EL (cell line): ENCODE measurements at regions not wholly inside any gene's neighbourhood (a gene's known extent, or its start where the extent isn't known, plus 50 kb on each side); places are given as distances from the start of the nearest gene placed in this dataset.
"Not testable (repeated sequence)": the region's sequence is repeated elsewhere in the genome, so short reads cannot be mapped to it uniquely, and the experiment has no call there.

Experiments used
- DNase-seq: peaks from one replicate; pipeline ENCODE4 v3.0.0-alpha.2; 2016

GRCh38 chr7:120163449-120163848 is 109.5 kb upstream of the KCND2 start:
- no peak for DNase-seq

DNA sequence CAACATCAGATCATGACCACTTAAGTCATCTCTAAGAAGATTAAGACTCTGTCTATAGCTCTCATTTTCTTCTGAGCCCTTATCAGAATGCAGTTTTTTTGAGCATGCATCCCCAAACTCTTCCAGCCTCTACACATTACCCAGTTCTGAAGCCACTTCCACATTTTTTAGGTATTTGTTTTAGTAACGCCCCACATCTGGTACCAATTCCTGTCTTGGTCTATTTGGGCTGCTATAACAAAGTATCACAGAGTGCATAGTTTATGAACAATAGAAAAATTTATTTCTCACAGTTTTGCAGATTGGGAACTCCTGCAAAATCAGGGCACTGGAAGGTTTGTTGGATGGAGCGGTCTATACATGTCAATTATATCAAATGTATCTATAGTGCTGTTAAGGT is 107.7 kb upstream of the KCND2 start:
- DNase-seq, result no peak

GRCh38 chr7:120168066-120168465 is 104.9 kb upstream of the KCND2 start:
- no peak for DNase-seq

GRCh38 chr7:120169996-120170783 is 102.8 kb upstream of the KCND2 start:
- no peak for DNase-seq

- DNase-seq, result no peak
Observed at GRCh38 chr7:120170834-120171233, 102.1 kb upstream of the KCND2 start.

GRCh38 chr7:120171406-120171805 is 101.6 kb upstream of the KCND2 start:
- DNase-seq, result no peak

DNA sequence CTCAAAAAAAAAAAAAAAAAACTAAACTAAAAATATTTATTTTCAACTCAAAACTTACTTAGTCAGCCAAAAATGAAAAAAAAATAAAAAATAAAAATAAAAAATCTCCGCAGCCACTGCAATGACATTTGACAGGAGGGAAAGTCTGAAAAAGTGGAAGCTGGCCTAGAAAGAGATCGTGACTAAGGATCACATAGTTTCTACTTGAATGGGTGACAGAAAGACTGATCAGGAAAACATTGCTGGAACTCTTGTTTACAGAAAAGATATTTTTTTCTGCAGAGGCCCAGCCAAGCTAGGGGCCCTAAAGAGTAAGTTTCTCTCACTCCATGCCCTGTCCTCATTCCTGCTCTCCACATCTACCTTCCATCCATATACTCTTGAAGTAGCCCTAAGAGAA is 92.8 kb upstream of the KCND2 start:
- DNase-seq, result no peak

DNA sequence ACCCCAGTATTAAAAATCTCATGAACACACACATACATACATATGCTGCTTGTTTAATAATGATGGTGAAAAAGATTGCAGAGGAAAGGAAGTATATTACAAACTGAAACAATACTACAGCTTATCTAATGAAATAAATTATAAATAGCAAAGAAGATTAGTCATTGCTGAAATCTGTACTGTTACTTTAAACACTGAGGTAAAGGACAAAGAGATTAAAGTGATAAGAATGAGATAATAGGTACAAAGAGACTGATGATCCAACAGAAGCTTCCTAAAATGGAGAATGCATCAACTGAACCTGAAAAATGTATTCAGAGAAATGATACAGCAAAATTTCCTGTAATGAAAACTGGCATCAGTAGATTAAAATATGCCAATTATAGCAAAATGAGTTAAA is 91.5 kb upstream of the KCND2 start:
- no peak for DNase-seq

- DNase-seq, result no peak
Observed at GRCh38 chr7:120184866-120185265, 88.1 kb upstream of the KCND2 start.

- DNase-seq, result no peak
Observed at GRCh38 chr7:120185940-120186682, 86.9 kb upstream of the KCND2 start.

DNA sequence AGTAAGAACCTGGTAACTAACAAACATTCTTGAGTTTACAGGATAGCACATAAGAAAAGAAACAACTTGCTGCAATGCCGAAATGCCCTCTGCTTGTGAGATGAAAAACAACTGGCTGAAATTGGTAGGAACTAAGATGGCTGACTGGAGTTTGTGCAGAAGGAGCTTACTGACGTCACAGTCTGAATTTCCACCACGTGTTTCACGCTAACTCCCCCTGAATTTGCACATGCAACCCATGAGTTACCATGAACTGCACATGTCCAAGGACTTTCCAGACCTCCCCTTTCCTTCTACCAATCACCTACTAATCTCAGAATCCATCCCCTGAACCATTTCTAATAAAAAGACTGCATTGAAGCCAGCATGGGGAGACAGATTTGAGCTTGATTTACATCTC is 86.3 kb upstream of the KCND2 start:
- no peak for DNase-seq

DNA sequence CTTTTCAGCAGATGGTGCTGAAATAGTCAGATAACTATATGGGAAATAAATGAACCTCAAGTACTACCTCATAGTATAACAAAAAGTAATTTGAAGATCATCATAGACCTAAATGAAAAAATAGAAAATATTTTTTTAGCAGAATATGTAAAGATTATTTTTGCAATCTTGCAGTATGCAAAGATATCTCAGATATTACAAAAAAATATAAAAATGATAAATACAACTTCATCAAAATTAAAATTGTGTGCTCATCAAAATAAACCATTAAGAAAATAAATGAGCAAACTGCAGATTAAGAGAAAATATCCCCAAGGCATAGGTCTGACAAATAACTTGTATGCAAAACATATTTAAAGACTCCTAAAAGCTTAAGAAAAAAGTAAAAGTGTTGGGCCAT is 83.4 kb upstream of the KCND2 start:
- no peak for DNase-seq

GRCh38 chr7:120190109-120190508 is 82.9 kb upstream of the KCND2 start:
- DNase-seq, result no peak

- no peak for DNase-seq
Observed at GRCh38 chr7:120190566-120190965, 82.4 kb upstream of the KCND2 start.

GRCh38 chr7:120191423-120191822 is 81.6 kb upstream of the KCND2 start:
- not testable (repeated sequence) for DNase-seq

GRCh38 chr7:120201290-120201689 is 71.7 kb upstream of the KCND2 start:
- DNase-seq, result no peak

GRCh38 chr7:120205101-120205500 is 67.9 kb upstream of the KCND2 start:
- DNase-seq, result no peak

GRCh38 chr7:120207037-120207436 is 65.9 kb upstream of the KCND2 start:
- DNase-seq, result no peak

- DNase-seq, result no peak
Observed at GRCh38 chr7:120215654-120216053, 57.3 kb upstream of the KCND2 start.

DNA sequence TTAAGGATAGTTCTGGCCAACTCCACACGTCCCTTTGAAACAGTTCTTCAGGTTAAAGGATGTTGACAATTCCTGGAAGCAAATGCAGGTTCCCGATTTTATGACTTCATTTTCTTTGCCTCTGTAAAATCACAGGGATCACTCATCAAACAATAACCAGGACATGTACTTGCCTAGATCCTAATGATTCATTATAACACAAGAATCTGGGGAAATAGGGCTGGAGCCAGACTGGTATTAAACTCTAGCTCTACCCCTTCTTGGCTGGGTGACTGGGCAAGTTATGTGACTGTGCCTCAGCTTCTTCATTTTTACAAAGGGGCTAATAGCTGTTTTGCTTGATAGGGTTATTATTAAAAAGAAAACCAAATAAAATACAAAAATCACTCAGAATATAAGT is 56.0 kb upstream of the KCND2 start:
- DNase-seq, result no peak

DNA sequence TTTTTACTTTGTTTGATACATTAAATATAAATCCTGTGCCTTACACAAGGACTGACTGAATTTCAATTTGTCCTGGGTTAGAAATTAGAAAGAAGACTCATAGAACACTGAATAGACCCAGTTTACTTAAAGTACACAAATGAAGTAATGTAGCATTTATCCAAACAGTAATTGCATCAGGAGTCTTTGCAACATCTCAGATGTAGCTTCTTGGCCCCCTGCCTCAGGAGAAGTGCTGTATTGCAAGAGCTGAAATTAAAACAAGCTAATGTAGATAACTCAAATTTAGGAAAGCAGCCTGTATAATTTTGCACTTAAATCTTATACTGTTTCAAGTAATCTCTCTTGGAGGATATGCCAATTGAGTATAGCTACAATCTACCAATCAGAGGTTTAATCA is 54.3 kb upstream of the KCND2 start:
- DNase-seq, result no peak

GRCh38 chr7:120221666-120222065 is 51.3 kb upstream of the KCND2 start:
- DNase-seq, result no peak
